HepG2 (cell line): ENCODE measurements at regions not wholly inside any gene's neighbourhood (a gene's known extent, or its start where the extent isn't known, plus 50 kb on each side); places are given as distances from the start of the nearest gene placed in this dataset.

Experiments
- ATAC-seq: fragments of 200-7000 bp; cut with Tn5 transposase; 3 replicates; pipeline ENCODE4 v1.9.1; 2020; ENCODE audit warnings: mild to moderate bottlenecking, moderate library complexity
- BruUV-seq: library from RNA; stranded (reverse); fragments of 400-500 nt; replicated peaks from 2 replicates; lab custom pipeline; 2021; lab: Mats Ljungman, UMichigan
- CTCF ChIA-PET: fragments of 300-600 bp; formaldehyde crosslinking; extraction: SDS; loops from one replicate; lab custom pipeline; 2021; ENCODE audit warnings: low total read pairs, inconsistent platforms, low intra/inter-chr PET ratio; lab: Yijun Ruan, JAX
- POLR2A ChIA-PET: fragments of 350-600 bp; sonication (Branson Sonifier 250); formaldehyde crosslinking; loops from one replicate; lab custom pipeline; 2020; ENCODE audit warnings: antibody characterized with exemption, inconsistent platforms; lab: Yijun Ruan, JAX
- DNase-seq: peaks from one replicate; pipeline ENCODE4 v3.0.0-alpha.2; 2015; ENCODE audit warnings: low spot score
- FAIRE-seq: peaks from 3 replicates; lab custom pipeline; 2011; peaks lifted over from hg19 to GRCh38; lab: Jason Lieb, UNC
- H2AFZ ChIP-seq: one replicate; pipeline ENCODE4 v1.6.1; 2011; ENCODE audit warnings: low read length, inconsistent platforms
- H3K27ac ChIP-seq: fragments of 300-600 bp; 3 replicates; pipeline ENCODE4 v1.8.0; 2011; ENCODE audit warnings: mixed run types, mild to moderate bottlenecking, mixed read lengths, low read length, inconsistent platforms; ENCODE audit not compliant: insufficient read depth; ENCODE audit errors: extremely low read length
- H3K27me3 ChIP-seq, 2 experiments: fragments of 200-600 bp in 1 of 2; 2 replicates in 1 of 2; 3 replicates in 1 of 2; pipeline versions ENCODE4 v1.6.0 to v1.8.0; 2011; ENCODE audit warnings: low read length in 2 of 2, mild to moderate bottlenecking in 2 of 2, moderate library complexity in 2 of 2, inconsistent platforms in 1 of 2; ENCODE audit not compliant: insufficient read depth in 2 of 2, control insufficient read depth in 1 of 2
- H3K36me3 ChIP-seq, 2 experiments: fragments of 200-600 bp in 1 of 2; replicated peaks in 1 of 2; 2 replicates in 1 of 2; 3 replicates in 1 of 2; pipeline versions ENCODE4 v1.5.1 to v1.8.0; 2011; ENCODE audit warnings: low read length in 2 of 2, inconsistent platforms in 1 of 2; ENCODE audit not compliant: insufficient read depth in 2 of 2, control insufficient read depth in 1 of 2
- H3K4me1 ChIP-seq: 2 replicates; pipeline ENCODE4 v1.5.1; 2012; ENCODE audit warnings: low read length, inconsistent platforms; ENCODE audit not compliant: insufficient read depth
- H3K4me2 ChIP-seq: 2 replicates; pipeline ENCODE4 v1.6.0; 2011; ENCODE audit warnings: low read depth, low read length, inconsistent platforms
- H3K4me3 ChIP-seq, 3 experiments: fragments of 200-600 bp in 1 of 3; sonication (generic), shearing (Covaris generic) in 1 of 3; replicated peaks in 1 of 3; 2 replicates each; pipeline ENCODE4 v1.5.1; 2011 to 2016; ENCODE audit warnings: low read length in 3 of 3, inconsistent platforms in 2 of 3, low read depth in 2 of 3, mild to moderate bottlenecking in 2 of 3, control low read depth in 1 of 3, mixed read lengths in 1 of 3; ENCODE audit not compliant: insufficient read depth in 1 of 3
- H3K79me2 ChIP-seq: one replicate; pipeline ENCODE4 v1.6.1; 2011; ENCODE audit warnings: low read length, inconsistent platforms; ENCODE audit not compliant: insufficient read depth
- H3K9ac ChIP-seq: 2 replicates; pipeline ENCODE4 v1.6.0; 2011; ENCODE audit warnings: mild to moderate bottlenecking, low read depth, low read length, inconsistent platforms; ENCODE audit not compliant: insufficient read depth
- H3K9me3 ChIP-seq: 2 replicates; pipeline ENCODE4 v1.5.1; 2012; ENCODE audit warnings: mild to moderate bottlenecking, low read length
- H4K20me1 ChIP-seq: 2 replicates; pipeline ENCODE4 v1.6.0; 2011; ENCODE audit warnings: inconsistent platforms, mild to moderate bottlenecking, low read length, moderate library complexity; ENCODE audit not compliant: insufficient read depth
- CREM ChIP-seq, 2 experiments: sonication (generic) in 1 of 2; formaldehyde crosslinking in 1 of 2; IDR thresholded peaks; 2 replicates each; pipeline versions ENCODE4 v1.4.0 to v1.6.1; 2016 to 2020; ENCODE audit warnings: antibody characterized with exemption in 1 of 2, mild to moderate bottlenecking in 1 of 2, missing genetic modification reagents in 1 of 2
- LCORL ChIP-seq, 2 experiments: fragments of 450-650 bp in 1 of 2; sonication (generic) in 1 of 2; formaldehyde crosslinking in 1 of 2; IDR thresholded peaks; 2 replicates each; pipeline versions ENCODE4 v1.5.0 to v1.6.1; 2017 to 2020; ENCODE audit warnings: antibody characterized with exemption in 1 of 2, missing genetic modification reagents in 1 of 2
- MED1 ChIP-seq: sonication (generic); formaldehyde crosslinking; IDR thresholded peaks from 2 replicates; pipeline ENCODE4 v1.4.0; 2020; ENCODE audit warnings: missing genetic modification reagents
- MED8 ChIP-seq: sonication (generic); formaldehyde crosslinking; IDR thresholded peaks from 2 replicates; pipeline ENCODE4 v1.8.1; 2023; ENCODE audit warnings: mild to moderate bottlenecking, missing genetic modification reagents; ENCODE audit not compliant: insufficient replicate concordance
- TBX2 ChIP-seq: sonication (generic); formaldehyde crosslinking; IDR thresholded peaks from 2 replicates; pipeline ENCODE4 v1.5.0; 2020; ENCODE audit warnings: missing genetic modification reagents, mild to moderate bottlenecking, borderline replicate concordance
- YEATS4 ChIP-seq: sonication (generic); formaldehyde crosslinking; IDR thresholded peaks from 2 replicates; pipeline ENCODE4 v1.4.0; 2020; ENCODE audit warnings: missing genetic modification reagents, borderline replicate concordance
- ZFY ChIP-seq: sonication (generic); formaldehyde crosslinking; IDR thresholded peaks from 2 replicates; pipeline ENCODE4 v1.4.0; 2020; ENCODE audit warnings: missing genetic modification reagents
- ZMYM3 ChIP-seq: sonication (generic); formaldehyde crosslinking; IDR thresholded peaks from 2 replicates; pipeline ENCODE4 v1.5.1; 2020; ENCODE audit warnings: mild to moderate bottlenecking, missing genetic modification reagents
- ZMYM4 ChIP-seq: sonication (generic); formaldehyde crosslinking; IDR thresholded peaks from 2 replicates; pipeline ENCODE4 v1.8.1; 2023; ENCODE audit warnings: mild to moderate bottlenecking, missing genetic modification reagents
- ZNF20 ChIP-seq: sonication (generic); formaldehyde crosslinking; IDR thresholded peaks from 2 replicates; pipeline ENCODE4 v1.4.0; 2020; ENCODE audit warnings: mild to moderate bottlenecking, moderate library complexity, missing genetic modification reagents
- ZNF24 ChIP-seq: fragments of 450-650 bp; IDR thresholded peaks from 2 replicates; pipeline ENCODE4 v1.6.1; 2017; ENCODE audit warnings: antibody characterized with exemption, mild to moderate bottlenecking
- ZNF547 ChIP-seq: sonication (generic); formaldehyde crosslinking; IDR thresholded peaks from 2 replicates; pipeline ENCODE4 v1.5.1; 2020; ENCODE audit warnings: mild to moderate bottlenecking, missing genetic modification reagents
- ZNF572 ChIP-seq: sonication (generic); formaldehyde crosslinking; IDR thresholded peaks from 2 replicates; pipeline ENCODE4 v1.5.1; 2020; ENCODE audit warnings: mild to moderate bottlenecking, missing genetic modification reagents
- ZNF616 ChIP-seq: sonication (generic); formaldehyde crosslinking; IDR thresholded peaks from 2 replicates; pipeline ENCODE4 v1.5.0; 2020; ENCODE audit warnings: low read depth, mild to moderate bottlenecking, missing genetic modification reagents
- WGBS: methylation state at CpG from one replicate; pipeline ENCODE4 v1.1.6; 2017; ENCODE audit warnings: low lambda C conversion rate; 5-methylcytosine and 5-hydroxymethylcytosine counted together
- in situ Hi-C: cut with HindIII; loops from 2 replicates; pipeline ENCODE4 v1.10.0; 2017; ENCODE audit warnings: low pct_unique_long_range_greater_than_20kb; ENCODE audit not compliant: extremely low pct_ligation_motif_present
- intact Hi-C: fragments of 100-400 bp; cut with micrococcal nuclease; formaldehyde crosslinking; loops from one replicate; pipeline ENCODE4 v1.10.0; 2022; ENCODE audit not compliant: unreplicated experiment
- TF ChIP-seq, protein P1 (sequence below): sonication (generic); formaldehyde crosslinking; IDR thresholded peaks from 2 replicates; pipeline ENCODE4 v1.8.0; 2023; ENCODE audit warnings: mild to moderate bottlenecking, missing genetic modification reagents
- TF ChIP-seq, protein P2 (sequence below), 2 experiments: sonication (generic) in 1 of 2; formaldehyde crosslinking in 1 of 2; IDR thresholded peaks; 2 replicates each; pipeline versions ENCODE4 v1.4.0 to v1.6.1; 2018 to 2020; ENCODE audit warnings: missing genetic modification reagents in 2 of 2, borderline replicate concordance in 1 of 2, low read depth in 1 of 2, mild to moderate bottlenecking in 1 of 2, missing biosample characterization in 1 of 2
- TF ChIP-seq, protein P3 (sequence below): sonication (generic); formaldehyde crosslinking; IDR thresholded peaks from 2 replicates; pipeline ENCODE4 v1.8.0; 2022; ENCODE audit warnings: missing genetic modification reagents, mild to moderate bottlenecking, moderate library complexity, borderline replicate concordance

DNA sequence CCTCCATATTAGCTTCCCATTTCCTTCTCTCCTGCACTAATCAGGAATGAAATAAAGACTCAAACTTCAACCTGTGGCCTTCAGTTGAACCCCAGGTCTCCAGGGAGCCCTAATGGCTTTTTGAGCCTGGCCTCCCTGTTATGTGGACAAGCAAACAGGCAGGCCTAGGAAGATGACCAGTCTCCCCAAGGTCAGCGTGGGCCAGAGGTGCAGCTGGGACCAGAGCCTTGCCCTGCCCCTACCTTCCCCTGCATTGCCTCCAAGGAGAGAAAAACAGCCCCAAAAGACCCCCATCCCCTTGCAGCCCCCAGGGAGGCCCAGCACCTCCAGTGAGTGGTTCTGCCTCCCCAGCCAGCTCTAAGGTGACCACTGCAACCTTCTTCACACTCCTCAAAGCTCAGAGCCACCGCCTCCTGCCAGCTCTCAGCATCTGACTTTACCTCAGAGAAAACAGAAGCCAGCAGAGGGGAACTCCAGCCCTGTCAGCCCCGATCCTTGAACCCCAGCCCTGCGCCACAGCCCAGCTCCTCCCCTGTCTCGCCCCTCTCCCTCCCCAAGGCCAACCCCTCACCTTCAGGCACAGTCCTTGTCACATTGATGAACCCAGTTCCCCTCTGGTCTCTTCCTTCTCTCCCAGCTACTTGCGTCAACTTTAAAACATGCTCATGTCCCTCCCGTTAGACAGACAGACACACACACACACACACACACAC lies 59.5 kb upstream of the ID2 start:
- FAIRE-seq (peak; percentile 50), ATAC-seq (no peak), DNase-seq (no peak)
- H3K79me2 ChIP-seq = peaks cover 14% of the 10 kb centered on the region
- H3K36me3 ChIP-seq = no peaks in the 10 kb centered on the region
- no peak overlapping the region for H3K9ac ChIP-seq
- peak overlapping the region; percentile 49 for H3K4me2 ChIP-seq
- no peaks in the 10 kb centered on the region for H3K9me3 ChIP-seq
- peak overlapping the region in 1 of 3 experiments; percentile 39; a peak in 1 of 6 replicates for H3K4me3 ChIP-seq
- no peak overlapping the region for H2AFZ ChIP-seq
- no TSS peak for BruUV-seq
- ChIA-PET POLR2A (interaction anchor here (0.6 to 8.4 kb wide), 6 partner anchors 11 to 62 kb away, joined by 3 to 354 read pairs (median 9); partner anchors contain the start of gene ID2), CTCF (no interaction called here)
- no peaks in the 10 kb centered on the region for H4K20me1 ChIP-seq
- H3K4me1 ChIP-seq = peaks cover 76% of the 10 kb centered on the region
- intact Hi-C loops (loop anchor here (10.0 kb wide), 1 partner anchor 208 kb away; no protein-coding TSS in a partner anchor), in situ Hi-C loops (no loop called here)
- H3K27me3 ChIP-seq = no peaks in the 10 kb centered on the region; a peak in 1 of 5 replicates
- peak overlapping the region; percentile 30 for H3K27ac ChIP-seq
- WGBS = 16% methylated on average over 7 of the region's 7 CpGs
- 0 out of 2 replicates have a peak, but pooled peaks have one; percentile 11 for TF ChIP-seq ZFY (CRISPR knock-in tag)
- TF ChIP-seq MED1 = peak; percentile 53
- TF ChIP-seq CREM (IDR thresholded peaks at IDR 0.05) = peak; percentile 9; the same call in 1 of the 2 replicates
- no peak for TF ChIP-seq CREM (CRISPR knock-in tag; IDR thresholded peaks at IDR 0.05)
- TF ChIP-seq ZNF572 (CRISPR knock-in tag) = no peak
- TF ChIP-seq, protein P1, sequence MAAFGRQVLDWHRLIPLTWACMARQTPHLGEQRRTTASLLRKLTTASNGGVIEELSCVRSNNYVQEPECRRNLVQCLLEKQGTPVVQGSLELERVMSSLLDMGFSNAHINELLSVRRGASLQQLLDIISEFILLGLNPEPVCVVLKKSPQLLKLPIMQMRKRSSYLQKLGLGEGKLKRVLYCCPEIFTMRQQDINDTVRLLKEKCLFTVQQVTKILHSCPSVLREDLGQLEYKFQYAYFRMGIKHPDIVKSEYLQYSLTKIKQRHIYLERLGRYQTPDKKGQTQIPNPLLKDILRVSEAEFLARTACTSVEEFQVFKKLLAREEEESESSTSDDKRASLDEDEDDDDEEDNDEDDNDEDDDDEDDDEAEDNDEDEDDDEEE (CRISPR knock-in tag) = 0 out of 2 replicates have a peak, but pooled peaks have one; percentile 39
- TF ChIP-seq, protein P2, sequence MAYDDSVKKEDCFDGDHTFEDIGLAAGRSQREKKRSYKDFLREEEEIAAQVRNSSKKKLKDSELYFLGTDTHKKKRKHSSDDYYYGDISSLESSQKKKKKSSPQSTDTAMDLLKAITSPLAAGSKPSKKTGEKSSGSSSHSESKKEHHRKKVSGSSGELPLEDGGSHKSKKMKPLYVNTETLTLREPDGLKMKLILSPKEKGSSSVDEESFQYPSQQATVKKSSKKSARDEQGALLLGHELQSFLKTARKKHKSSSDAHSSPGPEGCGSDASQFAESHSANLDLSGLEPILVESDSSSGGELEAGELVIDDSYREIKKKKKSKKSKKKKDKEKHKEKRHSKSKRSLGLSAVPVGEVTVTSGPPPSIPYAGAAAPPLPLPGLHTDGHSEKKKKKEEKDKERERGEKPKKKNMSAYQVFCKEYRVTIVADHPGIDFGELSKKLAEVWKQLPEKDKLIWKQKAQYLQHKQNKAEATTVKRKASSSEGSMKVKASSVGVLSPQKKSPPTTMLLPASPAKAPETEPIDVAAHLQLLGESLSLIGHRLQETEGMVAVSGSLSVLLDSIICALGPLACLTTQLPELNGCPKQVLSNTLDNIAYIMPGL (CRISPR knock-in tag; IDR thresholded peaks at IDR 0.05; ENCODE audit: borderline replicate concordance in 1 of 2, low read depth in 1 of 2) = no peak
- TF ChIP-seq ZMYM4 (CRISPR knock-in tag) = 0 out of 2 replicates have a peak, but pooled peaks have one; percentile 14
- 0 out of 2 replicates have a peak, but pooled peaks have one; percentile 50 for TF ChIP-seq ZNF616 (CRISPR knock-in tag)
- TF ChIP-seq TBX2 (CRISPR knock-in tag) = peak; percentile 51; the same call in 1 of the 2 replicates
- no peak for TF ChIP-seq LCORL (IDR thresholded peaks at IDR 0.05)
- TF ChIP-seq LCORL (CRISPR knock-in tag; IDR thresholded peaks at IDR 0.05) = 0 out of 2 replicates have a peak, but pooled peaks have one; percentile 20
- TF ChIP-seq ZNF24 = no peak
- TF ChIP-seq YEATS4 (CRISPR knock-in tag) = no peak
- no peak for TF ChIP-seq MED8 (CRISPR knock-in tag)
- 0 out of 2 replicates have a peak, but pooled peaks have one; percentile 59 for TF ChIP-seq ZNF547 (CRISPR knock-in tag)
- no peak for TF ChIP-seq ZNF20 (CRISPR knock-in tag)
- TF ChIP-seq, protein P3, sequence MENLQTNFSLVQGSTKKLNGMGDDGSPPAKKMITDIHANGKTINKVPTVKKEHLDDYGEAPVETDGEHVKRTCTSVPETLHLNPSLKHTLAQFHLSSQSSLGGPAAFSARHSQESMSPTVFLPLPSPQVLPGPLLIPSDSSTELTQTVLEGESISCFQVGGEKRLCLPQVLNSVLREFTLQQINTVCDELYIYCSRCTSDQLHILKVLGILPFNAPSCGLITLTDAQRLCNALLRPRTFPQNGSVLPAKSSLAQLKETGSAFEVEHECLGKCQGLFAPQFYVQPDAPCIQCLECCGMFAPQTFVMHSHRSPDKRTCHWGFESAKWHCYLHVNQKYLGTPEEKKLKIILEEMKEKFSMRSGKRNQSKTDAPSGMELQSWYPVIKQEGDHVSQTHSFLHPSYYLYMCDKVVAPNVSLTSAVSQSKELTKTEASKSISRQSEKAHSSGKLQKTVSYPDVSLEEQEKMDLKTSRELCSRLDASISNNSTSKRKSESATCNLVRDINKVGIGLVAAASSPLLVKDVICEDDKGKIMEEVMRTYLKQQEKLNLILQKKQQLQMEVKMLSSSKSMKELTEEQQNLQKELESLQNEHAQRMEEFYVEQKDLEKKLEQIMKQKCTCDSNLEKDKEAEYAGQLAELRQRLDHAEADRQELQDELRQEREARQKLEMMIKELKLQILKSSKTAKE (CRISPR knock-in tag) = peak; percentile 61; the same call in 1 of the 2 replicates
- peak; percentile 32 for TF ChIP-seq ZMYM3 (CRISPR knock-in tag)
